Endothelial cell of umbilical vein (primary cell): ENCODE measurements at regions not wholly inside any gene's neighbourhood (a gene's known extent, or its start where the extent isn't known, plus 50 kb on each side); places are given as distances from the start of the nearest gene placed in this dataset.

Experiments
- BruUV-seq: library from RNA; stranded (reverse); fragments of 400-500 nt; replicated peaks from 2 replicates; lab custom pipeline; 2021; lab: Mats Ljungman, UMichigan
- CTCF ChIA-PET: fragments of 300-600, 350-600 bp; sonication (Branson Sonifier 250); formaldehyde crosslinking; loops from one replicate; lab custom pipeline; 2021; ENCODE audit warnings: antibody characterized with exemption, inconsistent platforms; lab: Charles Lee
- POLR2A ChIA-PET: fragments of 300-600, 350-600 bp; sonication (Branson Sonifier 250); formaldehyde crosslinking; loops from one replicate; lab custom pipeline; 2021; ENCODE audit warnings: antibody characterized with exemption, inconsistent platforms; lab: Charles Lee
- DNase-seq: peaks from one replicate; pipeline ENCODE4 v3.0.0-alpha.2; 2011; ENCODE audit warnings: low read depth, low spot score
- FAIRE-seq: peaks from 2 replicates; lab custom pipeline; 2011; peaks lifted over from hg19 to GRCh38; lab: Jason Lieb, UNC
- H2AFZ ChIP-seq: 2 replicates; pipeline ENCODE4 v1.6.0; 2012; ENCODE audit warnings: low read depth, low read length, control low read depth, inconsistent platforms
- H3K27ac ChIP-seq: 2 replicates; pipeline ENCODE4 v1.5.1; 2011; ENCODE audit warnings: low read depth, mild to moderate bottlenecking, control low read depth, low read length, moderate library complexity; ENCODE audit not compliant: insufficient read depth
- H3K27me3 ChIP-seq, 2 experiments: 2 replicates each; pipeline versions ENCODE4 v1.6.0 to v1.6.1; 2011; ENCODE audit warnings: low read length in 2 of 2, mixed read lengths in 1 of 2; ENCODE audit not compliant: control insufficient read depth in 2 of 2, insufficient read depth in 2 of 2
- H3K36me3 ChIP-seq, 2 experiments: 2 replicates in 1 of 2; 3 replicates in 1 of 2; pipeline ENCODE4 v1.5.1; 2011; ENCODE audit warnings: low read length in 2 of 2, mild to moderate bottlenecking in 1 of 2, moderate library complexity in 1 of 2; ENCODE audit not compliant: control insufficient read depth in 2 of 2, insufficient read depth in 2 of 2; ENCODE audit errors: extremely low read depth in 1 of 2
- H3K4me1 ChIP-seq: 3 replicates; pipeline ENCODE4 v1.5.1; 2011; ENCODE audit warnings: mild to moderate bottlenecking, low read length; ENCODE audit not compliant: control insufficient read depth, insufficient read depth; ENCODE audit errors: extremely low read depth
- H3K4me2 ChIP-seq: 2 replicates; pipeline ENCODE4 v1.6.1; 2011; ENCODE audit warnings: low read length, control low read depth, mixed read lengths; ENCODE audit not compliant: insufficient read depth
- H3K4me3 ChIP-seq, 3 experiments: fragments of 200-600 bp in 1 of 3; sonication (generic), shearing (Covaris generic) in 1 of 3; replicated peaks in 1 of 3; 2 replicates each; pipeline ENCODE4 v1.5.1; 2011 to 2016; ENCODE audit warnings: control low read depth in 3 of 3, low read length in 3 of 3, mild to moderate bottlenecking in 2 of 3, inconsistent platforms in 1 of 3, low read depth in 1 of 3, moderate library complexity in 1 of 3; ENCODE audit not compliant: insufficient read depth in 1 of 3
- H3K79me2 ChIP-seq: 2 replicates; pipeline ENCODE4 v1.6.0; 2012; ENCODE audit warnings: low read length, inconsistent platforms; ENCODE audit not compliant: control insufficient read depth, insufficient read depth
- H3K9ac ChIP-seq: replicated peaks from 2 replicates; pipeline ENCODE3; 2011; ENCODE audit warnings: low read length, control low read depth; ENCODE audit not compliant: insufficient read depth; ENCODE audit errors: extremely low read depth
- H3K9me1 ChIP-seq: replicated peaks from 3 replicates; pipeline ENCODE4 v1.6.0; 2011; ENCODE audit warnings: mild to moderate bottlenecking, low read length; ENCODE audit not compliant: control insufficient read depth, insufficient read depth; ENCODE audit errors: extremely low read depth
- H3K9me3 ChIP-seq: replicated peaks from 2 replicates; pipeline ENCODE4 v1.5.1; 2012; ENCODE audit warnings: low read length, inconsistent platforms; ENCODE audit not compliant: control insufficient read depth, insufficient read depth
- H4K20me1 ChIP-seq: replicated peaks from 2 replicates; pipeline ENCODE3; 2011; ENCODE audit warnings: mild to moderate bottlenecking, low read length; ENCODE audit not compliant: control insufficient read depth, insufficient read depth; ENCODE audit errors: extremely low read depth
- CTCF ChIP-seq, 2 donors: IDR thresholded peaks; 1 replicate in 1 of 2; 2 replicates in 1 of 2; pipeline ENCODE4 v1.5.1; 2011; ENCODE audit warnings: low read length in 2 of 2, mild to moderate bottlenecking in 2 of 2, moderate library complexity in 2 of 2, control low read depth in 1 of 2, inconsistent platforms in 1 of 2, low read depth in 1 of 2; ENCODE audit not compliant: insufficient read depth in 1 of 2; ENCODE audit errors: extremely low read depth in 1 of 2
- EZH2 ChIP-seq: IDR thresholded peaks from 2 replicates; pipeline ENCODE4 v1.6.1; 2012; ENCODE audit warnings: borderline replicate concordance, low read depth, mild to moderate bottlenecking, moderate library complexity, low read length, inconsistent platforms; ENCODE audit not compliant: severe bottlenecking
- FOS ChIP-seq: IDR thresholded peaks from 2 replicates; pipeline ENCODE4 v1.6.1; 2011; ENCODE audit warnings: mild to moderate bottlenecking, low read length, moderate library complexity, borderline replicate concordance; ENCODE audit not compliant: insufficient read depth
- GATA2 ChIP-seq: IDR thresholded peaks from 2 replicates; pipeline ENCODE4 v1.7.0; 2011; ENCODE audit warnings: low read depth, mild to moderate bottlenecking, moderate library complexity, mixed read lengths, low read length; ENCODE audit not compliant: insufficient read length, insufficient read depth
- JUN ChIP-seq: IDR thresholded peaks from 2 replicates; pipeline ENCODE4 v1.6.1; 2011; ENCODE audit warnings: borderline replicate concordance, low read depth; ENCODE audit not compliant: insufficient read length, insufficient read depth
- MYC ChIP-seq: IDR thresholded peaks from one replicate; pipeline ENCODE4 v1.6.1; 2011; ENCODE audit warnings: mild to moderate bottlenecking, low read depth, low read length
- POLR2A ChIP-seq: IDR thresholded peaks from 2 replicates; pipeline ENCODE4 v1.6.1; 2012; ENCODE audit warnings: low read depth, mild to moderate bottlenecking, control low read depth, low read length
- POLR2AphosphoS5 ChIP-seq: IDR thresholded peaks from 2 replicates; pipeline ENCODE4 v1.6.1; 2012; ENCODE audit warnings: low read depth, mild to moderate bottlenecking, control low read depth, low read length, moderate library complexity; ENCODE audit not compliant: insufficient read depth
- dilution Hi-C: fragments of 300-500 bp; cut with MboI; formaldehyde crosslinking; loops from one replicate; pipeline ENCODE4 v1.15.0; 2019; ENCODE audit warnings: low sequenced_read_pairs; ENCODE audit not compliant: extremely low pct_ligation_motif_present
- intact Hi-C: fragments of 100-400 bp; cut with micrococcal nuclease; formaldehyde crosslinking; loops from one replicate; pipeline ENCODE4 v1.10.0; 2022
- TF ChIP-seq, protein P1 (sequence below): IDR thresholded peaks from 2 replicates; pipeline ENCODE4 v1.6.1; 2011; ENCODE audit not compliant: insufficient read depth, insufficient read length

GRCh38 chr9:91483835-91484234 lies 60.2 kb upstream of the NFIL3 start:
- no TSS peak for BruUV-seq
- TF ChIP-seq POLR2AphosphoS5, result no peak
- intact Hi-C loops (no loop called here), dilution Hi-C loops (no loop called here)
- Histone ChIP-seq H3K9me3 (no peaks in the 10 kb centered on the region), H3K27ac (no peak overlapping the region), H2AFZ (no peak overlapping the region), H3K4me3 (no peak overlapping the region), H3K27me3 (no peaks in the 10 kb centered on the region), H3K36me3 (no peaks in the 10 kb centered on the region), H3K9me1 (no peaks in the 10 kb centered on the region), H3K4me2 (no peak overlapping the region), H3K79me2 (no peaks in the 10 kb centered on the region), H4K20me1 (no peaks in the 10 kb centered on the region), H3K4me1 (no peaks in the 10 kb centered on the region), H3K9ac (no peak overlapping the region)
- ChIA-PET CTCF (interaction anchor here (0.6 kb wide), 1 partner anchor 1962 kb away, joined by 5 read pairs; no protein-coding TSS in a partner anchor), POLR2A (interaction anchor here (0.7 kb wide), 1 partner anchor 25 kb away, joined by 4 read pairs; no protein-coding TSS in a partner anchor)
- FAIRE-seq (no peak), DNase-seq (no peak)

DNA sequence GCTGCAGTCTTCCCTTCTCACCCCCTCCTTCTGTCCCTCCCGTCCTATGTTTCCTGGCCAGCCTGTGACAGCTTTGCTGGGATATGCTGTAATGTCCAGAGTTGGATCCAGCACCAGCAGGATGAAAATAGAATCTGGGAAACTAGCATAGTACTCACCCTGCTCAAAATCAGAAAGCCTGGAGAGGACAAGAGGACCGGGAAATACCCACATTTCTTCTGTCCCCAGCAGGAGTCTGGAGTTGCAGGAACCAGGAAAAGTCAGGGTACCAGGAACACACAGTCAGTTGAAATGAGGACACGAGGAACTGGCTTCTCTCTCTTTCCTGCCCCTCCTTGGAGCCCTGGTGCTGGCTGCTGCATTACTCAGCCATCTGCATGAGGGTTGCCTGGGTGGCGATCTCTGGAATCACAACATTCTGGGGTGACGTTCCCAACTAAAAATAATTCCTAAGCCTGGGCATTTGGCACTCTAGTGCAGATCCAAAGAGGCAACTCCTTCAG lies 59.6 kb upstream of the NFIL3 start:
- intact Hi-C loops (no loop called here), dilution Hi-C loops (no loop called here)
- no peak for DNase-seq
- ChIA-PET CTCF (interaction anchor here (0.6 kb wide), 1 partner anchor 1963 kb away, joined by 5 read pairs; no protein-coding TSS in a partner anchor), POLR2A (interaction anchor here (0.7 kb wide), 1 partner anchor 26 kb away, joined by 4 read pairs; no protein-coding TSS in a partner anchor)
- Histone ChIP-seq H3K4me2 (no peak overlapping the region), H3K36me3 (no peaks in the 10 kb centered on the region), H3K9me1 (no peaks in the 10 kb centered on the region), H3K27me3 (no peaks in the 10 kb centered on the region), H3K4me1 (no peaks in the 10 kb centered on the region), H3K9ac (no peak overlapping the region), H3K79me2 (no peaks in the 10 kb centered on the region), H2AFZ (no peak overlapping the region), H3K9me3 (no peaks in the 10 kb centered on the region), H4K20me1 (no peaks in the 10 kb centered on the region), H3K4me3 (no peak overlapping the region), H3K27ac (no peak overlapping the region)
- no peak for FAIRE-seq
- TF ChIP-seq CTCF (IDR thresholded peaks at IDR 0.05; ENCODE audit: extremely low read depth in 1 of 2, insufficient read depth in 1 of 2, low read depth in 1 of 2, low read length in 2 of 2), result no peak
- no peak for TF ChIP-seq EZH2
- TF ChIP-seq GATA2, result no peak
- no peak for TF ChIP-seq POLR2A
- no peak for TF ChIP-seq JUN
- TF ChIP-seq, protein P1, sequence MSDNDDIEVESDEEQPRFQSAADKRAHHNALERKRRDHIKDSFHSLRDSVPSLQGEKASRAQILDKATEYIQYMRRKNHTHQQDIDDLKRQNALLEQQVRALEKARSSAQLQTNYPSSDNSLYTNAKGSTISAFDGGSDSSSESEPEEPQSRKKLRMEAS, result no peak
- TF ChIP-seq FOS, result no peak
- no peak for TF ChIP-seq POLR2AphosphoS5
- no peak for TF ChIP-seq MYC
- no TSS peak for BruUV-seq
